ENCODE measurements at regions not wholly inside any gene's neighbourhood (a gene's known extent, or its start where the extent isn't known, plus 50 kb on each side); places are given as distances from the start of the nearest gene placed in this dataset.
"Not testable (repeated sequence)": the region's sequence is repeated elsewhere in the genome, so short reads cannot be mapped to it uniquely, and the experiment has no call there.

GRCh38 chr4:82108506-82108905 is 265.3 kb downstream of the HNRNPD start:
- H3K27ac ChIP-seq, result no peak overlapping the region
- TF ChIP-seq, protein P1, sequence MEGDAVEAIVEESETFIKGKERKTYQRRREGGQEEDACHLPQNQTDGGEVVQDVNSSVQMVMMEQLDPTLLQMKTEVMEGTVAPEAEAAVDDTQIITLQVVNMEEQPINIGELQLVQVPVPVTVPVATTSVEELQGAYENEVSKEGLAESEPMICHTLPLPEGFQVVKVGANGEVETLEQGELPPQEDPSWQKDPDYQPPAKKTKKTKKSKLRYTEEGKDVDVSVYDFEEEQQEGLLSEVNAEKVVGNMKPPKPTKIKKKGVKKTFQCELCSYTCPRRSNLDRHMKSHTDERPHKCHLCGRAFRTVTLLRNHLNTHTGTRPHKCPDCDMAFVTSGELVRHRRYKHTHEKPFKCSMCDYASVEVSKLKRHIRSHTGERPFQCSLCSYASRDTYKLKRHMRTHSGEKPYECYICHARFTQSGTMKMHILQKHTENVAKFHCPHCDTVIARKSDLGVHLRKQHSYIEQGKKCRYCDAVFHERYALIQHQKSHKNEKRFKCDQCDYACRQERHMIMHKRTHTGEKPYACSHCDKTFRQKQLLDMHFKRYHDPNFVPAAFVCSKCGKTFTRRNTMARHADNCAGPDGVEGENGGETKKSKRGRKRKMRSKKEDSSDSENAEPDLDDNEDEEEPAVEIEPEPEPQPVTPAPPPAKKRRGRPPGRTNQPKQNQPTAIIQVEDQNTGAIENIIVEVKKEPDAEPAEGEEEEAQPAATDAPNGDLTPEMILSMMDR (IDR thresholded peaks at IDR 0.05), result no peak
- TF ChIP-seq ZFX (IDR thresholded peaks at IDR 0.05; ENCODE audit: borderline replicate concordance), result no peak

DNA sequence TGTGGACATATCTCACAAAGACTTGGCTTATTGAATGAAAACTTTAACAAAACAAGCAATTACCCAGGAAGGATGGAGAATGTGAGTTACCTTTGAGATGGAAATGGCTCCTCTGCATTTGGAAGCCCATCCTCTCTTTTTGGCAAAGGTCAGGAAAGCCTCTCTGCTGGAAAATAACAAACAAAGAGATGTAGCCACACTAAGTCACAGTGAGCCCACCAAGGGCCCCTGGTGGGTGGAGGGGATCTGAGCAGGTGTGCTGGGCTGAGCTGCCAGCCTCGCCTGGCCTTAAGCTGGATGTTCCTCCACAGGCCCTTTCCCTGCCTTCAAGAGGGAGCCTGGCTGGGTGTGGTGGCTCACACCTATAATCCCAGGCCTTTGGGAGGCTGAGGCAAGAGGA is 269.2 kb downstream of the HNRNPD start:
- no peak overlapping the region for H3K27ac ChIP-seq
- TF ChIP-seq ZFX (IDR thresholded peaks at IDR 0.05; ENCODE audit: borderline replicate concordance), result no peak
- TF ChIP-seq, protein P1 (IDR thresholded peaks at IDR 0.05), result no peak

DNA sequence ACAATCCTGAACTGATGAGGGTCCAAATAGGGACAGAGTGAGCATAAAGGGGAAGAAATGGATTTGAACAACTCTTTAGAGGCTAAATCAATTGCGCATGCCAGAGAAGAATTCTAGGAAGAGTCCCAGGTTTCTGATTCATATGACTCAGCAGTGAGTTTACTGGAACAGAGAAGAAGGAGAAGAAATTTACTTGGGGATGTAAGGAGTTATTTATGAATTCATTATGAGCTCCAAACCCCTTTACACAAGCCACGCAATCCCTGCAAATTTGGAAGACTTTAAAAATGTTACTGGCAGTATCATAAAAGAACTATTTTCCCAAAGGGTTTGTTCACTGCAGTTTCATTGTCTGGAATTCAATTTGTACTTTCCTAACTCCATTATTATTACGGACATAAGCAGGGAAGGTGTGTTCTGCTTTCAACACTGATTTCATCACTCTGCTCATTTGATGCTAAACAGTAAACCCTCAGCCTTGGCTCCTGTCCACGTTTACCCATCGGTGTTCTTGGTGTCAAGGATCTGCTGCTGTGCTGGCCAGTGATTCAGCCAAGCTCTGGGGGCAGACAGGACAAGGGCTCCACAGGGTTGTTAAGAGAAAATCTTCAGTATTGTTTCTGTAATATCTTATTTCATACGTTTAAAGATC is 273.7 kb downstream of the HNRNPD start:
- TF ChIP-seq, protein P1 (IDR thresholded peaks at IDR 0.05), result no peak
- no peak for TF ChIP-seq ZFX (IDR thresholded peaks at IDR 0.05; ENCODE audit: borderline replicate concordance)
- no peak overlapping the region for H3K27ac ChIP-seq

GRCh38 chr4:82097504-82097903 is 276.3 kb downstream of the HNRNPD start:
- no peak for TF ChIP-seq ZFX (IDR thresholded peaks at IDR 0.05; ENCODE audit: borderline replicate concordance)
- TF ChIP-seq, protein P1 (IDR thresholded peaks at IDR 0.05), result no peak

GRCh38 chr4:82090717-82091116 is 283.1 kb downstream of the HNRNPD start:
- H3K27ac ChIP-seq, result no peak overlapping the region
- TF ChIP-seq ZFX (IDR thresholded peaks at IDR 0.05; ENCODE audit: borderline replicate concordance), result no peak
- TF ChIP-seq, protein P1 (IDR thresholded peaks at IDR 0.05), result no peak

More at GRCh38 chr4:82097504-82097903, 276.3 kb downstream of the HNRNPD start:
- H3K27ac ChIP-seq, result no peak overlapping the region

DNA sequence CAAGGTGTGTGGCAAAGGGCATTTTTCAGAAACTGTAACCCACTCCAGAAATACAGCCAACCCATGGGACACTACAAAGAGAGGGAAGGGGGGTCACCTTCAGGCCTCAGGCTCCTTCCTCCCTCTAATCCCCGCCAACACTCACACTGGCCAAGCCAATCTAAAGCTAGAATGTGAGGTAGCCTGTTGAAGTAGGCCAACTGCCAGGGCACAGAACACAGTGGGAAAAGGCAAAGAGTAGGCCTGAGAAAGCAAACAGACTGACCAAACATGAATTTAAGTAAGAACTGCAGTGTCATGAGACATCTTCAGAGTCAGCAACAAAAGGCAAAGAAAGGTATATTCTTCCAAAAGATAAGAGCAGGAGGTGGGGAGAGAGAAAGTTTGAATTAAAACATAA is 289.0 kb downstream of the HNRNPD start:
- TF ChIP-seq, protein P1 (IDR thresholded peaks at IDR 0.05), result no peak
- TF ChIP-seq ZFX (IDR thresholded peaks at IDR 0.05; ENCODE audit: borderline replicate concordance), result no peak

GRCh38 chr4:82077471-82077995 is 296.3 kb downstream of the HNRNPD start:
- not testable (repeated sequence) for H3K27ac ChIP-seq

More for the DNA sequence above, 289.0 kb downstream of the HNRNPD start:
- no peak overlapping the region for H3K27ac ChIP-seq

Data from 22Rv1 (cell line).